Daoy (cell line): ENCODE measurements at regions not wholly inside any gene's neighbourhood (a gene's known extent, or its start where the extent isn't known, plus 50 kb on each side); places are given as distances from the start of the nearest gene placed in this dataset.

Experiments
- DNase-seq: peaks from one replicate; pipeline ENCODE4 v3.0.0-alpha.2; 2015; ENCODE audit warnings: low read depth

GRCh38 chr18:45378308-45378707 is 237.0 kb upstream of the SLC14A2 start:
- no peak for DNase-seq

DNA sequence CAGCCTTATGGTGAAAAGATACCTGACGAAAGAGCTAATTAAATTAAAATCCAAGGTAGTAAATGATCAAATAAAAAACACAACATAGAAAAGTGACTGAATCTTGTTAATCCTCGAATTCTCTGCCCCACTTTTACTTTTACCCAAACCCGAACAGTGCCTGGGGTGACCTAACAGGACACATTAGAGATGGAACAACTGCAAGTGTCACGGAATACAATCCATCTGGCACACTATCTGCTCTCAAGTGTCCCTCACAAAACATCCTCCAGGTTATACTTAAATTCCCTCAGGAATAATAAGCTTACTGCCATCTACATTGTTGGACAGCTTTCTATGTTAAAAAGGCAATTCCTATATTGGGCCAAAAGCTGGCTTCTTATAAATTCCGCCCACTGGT is 236.3 kb upstream of the SLC14A2 start:
- no peak for DNase-seq

GRCh38 chr18:45379903-45380302 is 235.4 kb upstream of the SLC14A2 start:
- DNase-seq: no peak

- DNase-seq: no peak
Observed at GRCh38 chr18:45381282-45381681, 234.0 kb upstream of the SLC14A2 start.

- no peak for DNase-seq
Observed at GRCh38 chr18:45383228-45383627, 232.0 kb upstream of the SLC14A2 start.

- DNase-seq: peak; percentile 39
Observed at GRCh38 chr18:45384137-45384961, 230.9 kb upstream of the SLC14A2 start.

GRCh38 chr18:45384962-45385315 is 230.3 kb upstream of the SLC14A2 start:
- DNase-seq: no peak

DNA sequence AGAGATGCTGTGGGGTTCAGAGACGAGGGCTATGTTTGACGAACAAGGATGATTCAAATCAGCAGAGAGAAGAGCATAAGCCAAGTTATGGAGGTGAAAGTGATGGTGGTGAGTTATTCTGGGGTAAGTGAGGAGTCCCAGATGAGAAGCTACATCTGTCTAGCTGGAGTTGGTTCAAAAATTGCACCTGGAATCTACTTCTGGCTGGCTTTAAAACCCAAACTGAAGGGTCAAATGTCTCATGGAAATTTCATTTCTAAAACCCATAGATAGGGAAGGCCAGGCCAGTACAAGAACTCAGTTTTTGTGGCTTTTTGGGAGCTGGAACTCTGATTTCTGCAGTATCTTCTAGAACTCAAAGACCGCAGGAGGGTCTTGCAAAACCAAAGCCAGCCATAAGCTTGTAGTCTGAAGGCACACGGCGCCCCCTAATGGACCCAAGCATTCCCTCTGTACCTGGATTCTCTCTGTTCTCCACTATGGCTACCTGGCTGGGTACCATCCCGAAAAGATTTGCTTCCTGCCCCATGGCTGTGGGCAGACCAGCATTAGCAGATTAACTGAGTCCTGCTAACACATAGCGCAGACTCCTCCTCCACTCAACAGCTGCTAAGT is 229.1 kb upstream of the SLC14A2 start:
- DNase-seq: peak; percentile 11

DNA sequence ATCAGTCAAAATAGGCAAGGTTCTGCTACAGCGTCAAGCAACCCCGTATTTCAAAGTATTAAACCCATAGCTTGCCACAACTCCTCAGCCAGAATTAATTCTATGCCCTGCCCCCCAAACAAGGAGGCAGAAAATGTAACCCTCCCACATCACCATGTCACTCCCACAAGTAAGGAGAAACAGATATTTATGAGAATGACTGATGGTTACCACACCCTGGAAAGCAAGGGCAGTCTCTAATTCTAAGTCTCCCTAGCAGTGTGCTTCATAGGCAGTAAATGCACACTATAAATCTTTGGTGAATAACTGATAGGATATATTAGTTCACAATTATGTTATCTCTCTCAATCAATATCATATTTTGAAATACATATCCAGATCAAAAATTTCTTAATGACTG is 228.0 kb upstream of the SLC14A2 start:
- no peak for DNase-seq

DNA sequence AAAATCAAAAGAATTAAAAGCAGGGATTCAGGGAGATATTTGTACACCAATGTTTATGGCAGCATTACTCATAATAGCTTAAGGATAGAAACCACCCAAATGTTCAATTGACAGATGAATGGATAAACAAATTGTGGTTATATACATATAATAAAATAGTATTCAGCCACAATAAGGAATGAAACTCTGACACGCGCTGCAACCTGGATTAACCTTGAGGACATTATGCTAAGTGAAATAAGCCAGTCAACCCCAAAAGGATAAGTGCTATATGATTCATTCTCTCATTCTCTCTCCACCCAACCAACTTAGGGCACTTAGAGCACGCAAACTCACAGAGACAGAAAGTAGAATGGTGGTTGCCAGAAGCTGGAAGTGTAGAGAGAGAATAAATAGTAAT is 216.8 kb upstream of the SLC14A2 start:
- no peak for DNase-seq

DNA sequence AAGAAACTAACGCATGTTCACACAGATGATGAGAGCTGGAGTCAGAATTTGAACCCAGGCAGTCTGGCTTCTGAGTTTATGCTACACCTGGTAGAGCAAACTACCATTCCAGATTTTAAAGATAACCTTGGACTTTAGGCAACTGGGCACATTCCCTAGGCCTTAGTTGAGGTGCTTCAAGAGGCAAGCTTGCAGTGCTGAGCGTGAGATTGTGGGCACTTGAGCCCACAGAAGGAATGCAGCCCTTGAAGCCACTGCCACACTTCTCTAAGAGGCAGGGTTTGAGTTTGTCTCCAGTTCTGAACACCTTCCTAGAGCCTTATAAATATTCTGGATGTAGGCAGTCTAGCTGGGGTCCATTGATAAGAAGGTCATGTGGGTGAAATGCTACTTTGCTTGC is 216.1 kb upstream of the SLC14A2 start:
- DNase-seq: no peak

DNA sequence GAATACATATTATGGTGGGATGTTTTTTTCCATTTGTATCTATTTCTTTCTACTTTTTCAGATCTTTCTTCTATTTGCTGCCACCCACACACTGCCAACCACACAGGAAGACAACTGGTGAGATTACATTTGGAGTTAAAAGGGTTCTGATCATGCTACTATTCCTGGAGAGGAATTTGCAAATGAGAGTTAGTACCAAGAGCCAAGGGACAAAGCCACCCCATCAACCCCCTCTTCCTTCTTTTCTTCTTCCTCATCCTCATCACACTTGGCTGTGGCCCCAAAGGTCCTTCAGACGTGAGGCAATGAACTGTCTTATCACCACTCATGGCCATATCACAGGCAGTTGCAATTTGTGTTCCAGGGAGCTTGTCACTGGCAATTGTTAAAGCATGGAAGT is 215.6 kb upstream of the SLC14A2 start:
- DNase-seq: no peak

DNA sequence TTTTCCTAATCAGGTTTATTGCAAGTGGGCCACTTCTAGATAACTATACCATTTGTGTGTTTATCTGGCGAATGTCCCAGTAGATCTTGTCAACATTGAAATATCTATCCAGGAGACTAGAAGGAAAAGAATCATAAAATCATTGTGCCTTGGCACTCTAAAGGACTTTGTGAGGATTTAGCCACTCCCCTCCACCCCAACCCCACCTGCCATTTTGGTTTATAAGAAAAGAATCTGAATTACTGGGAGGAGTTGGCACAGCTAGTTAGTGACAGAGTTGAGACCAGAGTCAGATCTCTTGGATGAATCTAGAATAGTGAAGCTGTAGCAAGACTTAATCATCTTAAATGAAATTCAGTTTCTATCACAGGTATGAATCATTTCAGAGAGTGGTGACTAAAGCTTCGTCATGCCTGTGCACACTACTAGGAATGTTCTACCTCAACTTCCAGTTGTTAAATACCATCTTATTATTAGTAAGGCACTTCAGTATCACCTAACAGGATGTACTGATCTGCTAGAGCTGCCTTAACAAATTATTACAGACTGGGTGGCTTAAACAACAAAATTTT is 212.7 kb upstream of the SLC14A2 start:
- DNase-seq: peak; percentile 23

GRCh38 chr18:45403341-45404049 is 211.8 kb upstream of the SLC14A2 start:
- DNase-seq: no peak

DNA sequence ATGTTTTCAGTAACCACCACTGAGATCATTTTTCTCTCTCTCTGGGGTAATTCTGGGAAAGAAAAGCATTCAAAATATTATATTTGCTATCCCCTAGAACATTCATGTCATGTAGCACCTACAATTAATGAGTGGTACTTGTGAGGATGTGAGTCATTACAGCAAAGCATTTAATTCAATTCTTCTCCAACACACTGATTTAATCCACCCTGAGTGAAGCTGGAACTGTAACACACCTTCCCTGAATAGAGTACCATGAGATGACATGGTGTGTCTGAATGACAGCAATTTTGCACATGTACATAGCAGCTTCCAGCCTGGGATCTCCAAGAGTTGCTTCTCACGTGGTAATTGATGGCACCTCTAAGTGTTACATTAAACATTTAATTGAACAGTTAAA is 207.1 kb upstream of the SLC14A2 start:
- no peak for DNase-seq

- DNase-seq: no peak
Observed at GRCh38 chr18:45409971-45410370, 205.3 kb upstream of the SLC14A2 start.

DNA sequence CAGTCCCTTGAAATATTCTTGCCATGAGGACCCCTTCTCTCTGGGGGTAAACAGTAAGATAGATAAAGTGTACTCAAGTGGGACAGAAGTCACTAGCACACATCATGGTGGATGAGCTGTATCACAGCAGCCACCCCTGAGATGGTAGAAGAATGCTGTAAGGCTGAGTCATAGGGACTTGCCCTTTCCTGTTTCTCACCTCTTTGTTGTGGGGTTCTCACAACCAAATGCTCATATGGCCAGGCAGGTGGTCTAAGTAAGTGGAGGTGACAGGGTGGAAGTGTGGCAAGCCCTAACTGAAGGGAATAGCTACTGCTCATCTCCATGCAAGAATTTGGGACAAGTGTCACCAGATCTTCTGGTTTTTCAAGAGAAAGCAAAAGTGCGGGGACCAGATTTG is 202.7 kb upstream of the SLC14A2 start:
- DNase-seq: peak; percentile 19

GRCh38 chr18:45413180-45413836 is 202.0 kb upstream of the SLC14A2 start:
- no peak for DNase-seq

DNA sequence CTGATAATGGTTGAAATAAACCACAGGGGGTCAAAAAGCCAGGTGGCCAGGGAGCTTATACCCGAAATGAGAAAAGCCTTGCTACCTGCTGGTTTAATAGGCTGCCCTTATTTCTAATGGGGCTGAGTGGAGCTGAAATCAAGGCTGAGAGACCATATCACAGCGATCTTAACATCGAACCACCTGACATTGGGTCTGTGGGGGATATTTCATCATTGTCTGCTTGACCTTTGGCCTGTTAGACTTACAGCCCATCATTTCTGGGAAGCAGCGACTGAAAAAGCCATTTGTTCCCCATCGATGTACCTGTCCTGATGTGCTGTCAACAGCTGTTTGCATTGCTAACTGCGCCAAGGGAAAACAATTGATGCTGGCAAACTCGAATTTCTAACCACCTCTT is 199.7 kb upstream of the SLC14A2 start:
- DNase-seq: no peak

- no peak for DNase-seq
Observed at GRCh38 chr18:45416168-45416567, 199.1 kb upstream of the SLC14A2 start.

GRCh38 chr18:45417392-45417791 is 197.9 kb upstream of the SLC14A2 start:
- DNase-seq: no peak

DNA sequence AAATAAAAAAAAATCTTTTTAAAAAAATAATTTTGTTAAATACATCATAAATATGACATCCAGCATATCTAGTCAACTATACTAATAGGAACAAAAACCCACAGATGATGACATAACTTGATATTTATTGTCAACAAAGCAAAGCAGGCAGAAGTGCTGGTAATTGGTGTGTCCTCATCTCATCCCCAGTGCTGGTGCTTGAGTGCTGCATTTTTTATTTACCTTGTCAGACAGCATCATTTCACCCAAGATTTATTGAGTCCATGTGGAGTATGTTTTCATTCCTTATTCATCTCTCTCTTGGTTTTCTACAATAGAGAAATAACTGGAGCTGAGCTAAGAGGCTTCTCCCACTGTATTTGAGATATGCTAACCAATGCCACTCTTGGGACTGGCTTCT is 191.6 kb upstream of the SLC14A2 start:
- DNase-seq: no peak
